MM.1S (cell line): ENCODE measurements at regions not wholly inside any gene's neighbourhood (a gene's known extent, or its start where the extent isn't known, plus 50 kb on each side); places are given as distances from the start of the nearest gene placed in this dataset.

ENCODE experiments used
- DNase-seq: peaks from one replicate; pipeline ENCODE4 v3.0.0-alpha.2; 2015
- H2AFZ ChIP-seq: fragments of 300-600 bp; sonication (generic); 2 replicates; pipeline ENCODE4 v1.6.0; 2016; ENCODE audit warnings: antibody characterized with exemption, low read length
- H3F3A ChIP-seq: fragments of 300-600 bp; sonication (generic); 2 replicates; pipeline ENCODE4 v1.6.1; 2016; ENCODE audit warnings: mild to moderate bottlenecking, antibody characterized with exemption, low read length, moderate library complexity, mixed read lengths; ENCODE audit not compliant: insufficient read depth
- H3K27ac ChIP-seq: fragments of 300-600 bp; sonication (generic); 2 replicates; pipeline ENCODE4 v1.5.1; 2016; ENCODE audit warnings: mild to moderate bottlenecking, low read length
- H3K27me3 ChIP-seq: fragments of 300-600 bp; sonication (generic); replicated peaks from 2 replicates; pipeline ENCODE4 v1.6.0; 2016; ENCODE audit warnings: low read length; ENCODE audit not compliant: insufficient read depth
- H3K36me3 ChIP-seq: fragments of 300-600 bp; sonication (generic); replicated peaks from 2 replicates; pipeline ENCODE4 v1.6.1; 2016; ENCODE audit warnings: mild to moderate bottlenecking, low read length, mixed read lengths; ENCODE audit not compliant: insufficient read depth
- H3K4me1 ChIP-seq: fragments of 300-600 bp; sonication (generic); 2 replicates; pipeline ENCODE4 v1.6.1; 2016; ENCODE audit warnings: low read length, mixed read lengths
- H3K4me2 ChIP-seq: fragments of 300-600 bp; sonication (generic); 2 replicates; pipeline ENCODE4 v1.6.0; 2016; ENCODE audit warnings: low read depth, low read length
- H3K4me3 ChIP-seq: fragments of 300-600 bp; sonication (generic); 2 replicates; pipeline ENCODE4 v1.5.1; 2016; ENCODE audit warnings: low read length, mixed read lengths
- H3K79me2 ChIP-seq: fragments of 300-600 bp; sonication (generic); 2 replicates; pipeline ENCODE4 v1.6.1; 2016; ENCODE audit warnings: mixed run types, low read length, mixed read lengths
- H3K9ac ChIP-seq: fragments of 300-600 bp; sonication (generic); 2 replicates; pipeline ENCODE4 v1.6.1; 2016; ENCODE audit warnings: low read length, mixed read lengths
- H3K9me2 ChIP-seq: fragments of 300-600 bp; sonication (generic); replicated peaks from 2 replicates; pipeline ENCODE4 v1.6.1; 2016; ENCODE audit warnings: mild to moderate bottlenecking, low read length, mixed read lengths; ENCODE audit not compliant: insufficient read depth
- H3K9me3 ChIP-seq: fragments of 300-600 bp; sonication (generic); replicated peaks from 2 replicates; pipeline ENCODE4 v1.6.1; 2016; ENCODE audit warnings: mild to moderate bottlenecking, low read length, mixed read lengths; ENCODE audit not compliant: insufficient read depth
- H4K20me1 ChIP-seq: fragments of 300-600 bp; sonication (generic); 2 replicates; pipeline ENCODE4 v1.6.1; 2016; ENCODE audit warnings: mild to moderate bottlenecking, low read length, moderate library complexity, mixed read lengths; ENCODE audit not compliant: insufficient read depth
- EZH2 ChIP-seq: fragments of 300-600 bp; sonication (generic); optimal IDR thresholded peaks from 2 replicates; pipeline ENCODE3; 2017; ENCODE audit warnings: low read depth, mild to moderate bottlenecking, antibody characterized with exemption, low read length, mixed read lengths
- EZH2phosphoT487 ChIP-seq: fragments of 300-600 bp; sonication (generic); IDR thresholded peaks from 2 replicates; pipeline ENCODE4 v1.6.1; 2018; ENCODE audit warnings: antibody characterized with exemption, low read length
- TF ChIP-seq, protein P1 (sequence below): fragments of 300-600 bp; sonication (generic); IDR thresholded peaks from 2 replicates; pipeline ENCODE4 v1.5.1; 2016; ENCODE audit warnings: antibody characterized with exemption, low read length, mixed read lengths

DNA sequence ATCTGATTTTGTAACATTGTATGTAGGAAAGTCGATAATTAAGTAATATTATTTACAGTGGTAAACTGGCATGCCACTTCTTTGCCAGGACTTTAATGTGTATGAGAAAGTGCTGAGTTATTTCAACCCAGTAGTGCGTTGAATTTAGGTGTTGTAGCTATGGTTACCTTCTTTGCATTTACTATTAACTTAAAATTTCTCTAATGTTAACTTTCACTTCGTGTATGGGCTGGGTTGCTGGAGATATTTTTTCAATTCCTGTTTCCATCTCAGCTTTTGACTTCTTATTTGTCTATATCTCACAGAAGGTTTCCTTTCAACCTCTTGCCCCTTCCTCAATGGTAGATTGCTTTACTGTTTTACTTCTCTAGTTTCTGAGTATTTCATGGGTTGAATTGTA is 1345.6 kb downstream of the FSCB start:
- no peak overlapping the region for H2AFZ ChIP-seq

DNA sequence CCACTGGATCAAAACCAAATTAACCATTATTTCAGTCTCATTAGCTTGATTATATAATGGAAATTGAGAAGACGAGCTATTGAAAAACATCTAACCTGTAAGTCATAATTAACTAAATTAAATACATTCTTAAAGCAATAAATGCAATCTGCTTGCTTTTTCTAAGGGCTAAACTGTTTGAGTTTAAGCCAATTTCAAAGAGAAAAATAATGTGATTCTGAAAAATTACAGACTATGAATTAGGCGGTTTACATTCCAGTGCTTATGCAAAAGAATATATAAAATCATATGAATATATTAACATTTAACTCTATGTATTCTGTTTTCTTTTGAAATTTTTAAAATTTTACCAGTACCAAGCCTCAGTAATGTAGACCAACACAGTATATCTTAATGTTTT is 1349.4 kb downstream of the FSCB start:
- no peaks in the 10 kb centered on the region for H4K20me1 ChIP-seq
- H3K4me1 ChIP-seq, result no peaks in the 10 kb centered on the region
- H3K27ac ChIP-seq, result no peak overlapping the region
- no peaks in the 10 kb centered on the region for H3K9me3 ChIP-seq
- DNase-seq, result no peak
- H3K9ac ChIP-seq, result no peak overlapping the region
- H3F3A ChIP-seq, result no peaks in the 10 kb centered on the region
- no peaks in the 10 kb centered on the region for H3K36me3 ChIP-seq
- H3K79me2 ChIP-seq, result no peaks in the 10 kb centered on the region
- no peak overlapping the region for H3K4me2 ChIP-seq
- TF ChIP-seq EZH2 (no peak), EZH2phosphoT487 (no peak)
- TF ChIP-seq, protein P1, sequence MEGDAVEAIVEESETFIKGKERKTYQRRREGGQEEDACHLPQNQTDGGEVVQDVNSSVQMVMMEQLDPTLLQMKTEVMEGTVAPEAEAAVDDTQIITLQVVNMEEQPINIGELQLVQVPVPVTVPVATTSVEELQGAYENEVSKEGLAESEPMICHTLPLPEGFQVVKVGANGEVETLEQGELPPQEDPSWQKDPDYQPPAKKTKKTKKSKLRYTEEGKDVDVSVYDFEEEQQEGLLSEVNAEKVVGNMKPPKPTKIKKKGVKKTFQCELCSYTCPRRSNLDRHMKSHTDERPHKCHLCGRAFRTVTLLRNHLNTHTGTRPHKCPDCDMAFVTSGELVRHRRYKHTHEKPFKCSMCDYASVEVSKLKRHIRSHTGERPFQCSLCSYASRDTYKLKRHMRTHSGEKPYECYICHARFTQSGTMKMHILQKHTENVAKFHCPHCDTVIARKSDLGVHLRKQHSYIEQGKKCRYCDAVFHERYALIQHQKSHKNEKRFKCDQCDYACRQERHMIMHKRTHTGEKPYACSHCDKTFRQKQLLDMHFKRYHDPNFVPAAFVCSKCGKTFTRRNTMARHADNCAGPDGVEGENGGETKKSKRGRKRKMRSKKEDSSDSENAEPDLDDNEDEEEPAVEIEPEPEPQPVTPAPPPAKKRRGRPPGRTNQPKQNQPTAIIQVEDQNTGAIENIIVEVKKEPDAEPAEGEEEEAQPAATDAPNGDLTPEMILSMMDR, result no peak
- H3K9me2 ChIP-seq, result no peaks in the 10 kb centered on the region
- no peak overlapping the region for H3K4me3 ChIP-seq
- no peaks in the 10 kb centered on the region for H3K27me3 ChIP-seq
- H2AFZ ChIP-seq, result no peak overlapping the region

More for the DNA sequence above, 1345.6 kb downstream of the FSCB start:
- no peak overlapping the region for H3K4me2 ChIP-seq
- H3K4me3 ChIP-seq, result no peak overlapping the region
- H3K9me3 ChIP-seq, result no peaks in the 10 kb centered on the region
- no peak overlapping the region for H3K9ac ChIP-seq
- no peaks in the 10 kb centered on the region for H3K36me3 ChIP-seq
- H3K79me2 ChIP-seq, result no peaks in the 10 kb centered on the region
- H3K27ac ChIP-seq, result no peak overlapping the region
- DNase-seq, result no peak
- no peaks in the 10 kb centered on the region for H3F3A ChIP-seq
- H3K4me1 ChIP-seq, result no peaks in the 10 kb centered on the region
- no peaks in the 10 kb centered on the region for H3K9me2 ChIP-seq
- TF ChIP-seq, protein P1, result no peak
- TF ChIP-seq EZH2phosphoT487 (no peak), EZH2 (no peak)
- no peaks in the 10 kb centered on the region for H3K27me3 ChIP-seq
- no peaks in the 10 kb centered on the region for H4K20me1 ChIP-seq

DNA sequence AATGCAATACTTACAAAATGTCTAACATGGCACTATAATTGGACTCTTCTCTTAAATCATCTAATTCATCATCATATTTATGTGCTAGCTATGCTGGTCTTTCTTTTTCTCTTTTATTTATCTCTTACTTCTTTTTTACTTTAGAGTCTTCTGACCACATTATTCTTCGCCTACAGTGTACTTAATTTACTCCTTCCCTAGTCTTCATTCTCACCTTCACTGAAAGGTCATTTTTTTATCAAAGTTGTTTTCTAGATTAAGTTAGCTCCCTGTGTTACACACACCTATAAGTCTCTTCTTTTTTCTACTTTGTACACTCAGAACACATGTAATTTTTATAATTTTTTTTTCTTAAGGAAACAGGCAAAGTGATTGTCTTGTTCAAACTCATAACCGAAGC is 1351.2 kb downstream of the FSCB start:
- H3K4me3 ChIP-seq, result no peak overlapping the region
- DNase-seq, result no peak
- no peak overlapping the region for H3K27ac ChIP-seq
- no peaks in the 10 kb centered on the region for H3K4me1 ChIP-seq
- H4K20me1 ChIP-seq, result no peaks in the 10 kb centered on the region
- no peak overlapping the region for H3K4me2 ChIP-seq
- H3K9me3 ChIP-seq, result no peaks in the 10 kb centered on the region
- H3K9me2 ChIP-seq, result no peaks in the 10 kb centered on the region
- H3K79me2 ChIP-seq, result no peaks in the 10 kb centered on the region
- TF ChIP-seq EZH2phosphoT487 (no peak), EZH2 (no peak)
- TF ChIP-seq, protein P1, result no peak
- H3K9ac ChIP-seq, result no peak overlapping the region
- H3K27me3 ChIP-seq, result no peaks in the 10 kb centered on the region
- H3K36me3 ChIP-seq, result no peaks in the 10 kb centered on the region
- no peaks in the 10 kb centered on the region for H3F3A ChIP-seq
- no peak overlapping the region for H2AFZ ChIP-seq
